ENCODE measurements at regions not wholly inside any gene's neighbourhood (a gene's known extent, or its start where the extent isn't known, plus 50 kb on each side); places are given as distances from the start of the nearest gene placed in this dataset.

DNA sequence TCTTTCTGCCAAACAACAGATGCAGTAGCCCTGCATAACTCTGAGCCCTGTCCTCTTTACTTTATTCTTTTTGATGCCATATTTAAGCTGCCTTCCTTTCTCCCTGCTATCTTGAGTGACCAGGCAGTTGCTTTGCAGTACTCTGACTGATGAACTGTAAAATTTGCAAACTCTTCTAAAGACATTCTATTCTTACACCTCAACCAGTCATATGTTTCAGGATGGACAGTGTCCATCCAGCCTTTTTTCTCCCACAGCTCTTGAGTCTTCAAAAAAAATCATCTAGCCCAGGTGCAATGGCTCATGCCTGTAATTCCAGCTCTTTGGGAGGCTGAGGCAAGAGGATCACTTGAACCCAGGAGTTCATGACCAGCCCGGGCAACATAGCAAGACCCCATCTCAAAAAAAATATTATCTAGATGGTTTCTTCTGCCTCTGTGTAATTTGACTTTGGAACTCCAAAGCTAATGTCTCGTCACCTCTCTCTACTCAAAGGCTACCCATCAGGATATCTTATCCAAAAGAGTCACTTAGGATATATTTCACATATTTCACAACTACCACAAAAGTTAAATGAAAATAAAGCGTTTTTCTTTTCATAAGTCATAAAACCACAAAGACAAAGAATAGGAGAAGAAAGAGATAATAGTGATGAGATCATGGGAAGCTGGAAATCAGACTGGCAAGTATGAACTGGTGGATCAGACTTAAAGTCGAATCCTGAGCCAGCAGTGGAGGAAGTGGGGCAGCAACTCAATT is 54.6 kb upstream of the IPO9 start:
- DNase-seq = no peak

- no peak for DNase-seq
These were observed 54.0 kb upstream of the IPO9 start for GRCh38 chr1:201774983-201775344.

DNA sequence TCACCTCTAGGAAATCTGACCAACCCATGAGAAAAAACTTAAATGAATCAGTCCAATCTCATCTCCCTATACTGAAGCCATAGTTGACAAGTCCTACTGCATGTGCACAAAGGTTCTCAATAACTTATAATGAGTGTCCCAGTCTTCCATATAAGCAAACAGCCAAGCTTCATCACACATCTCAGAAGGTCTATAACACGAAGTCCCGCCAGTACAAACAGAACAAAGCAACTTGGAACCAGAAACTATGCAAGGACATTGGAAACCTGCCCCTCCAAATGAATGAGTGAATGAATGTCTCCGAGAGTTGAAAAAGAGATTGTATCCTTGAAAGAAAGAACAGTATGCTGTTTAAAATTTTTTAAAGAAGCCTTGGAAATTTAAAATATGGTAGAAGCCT is 53.6 kb upstream of the IPO9 start:
- no peak for DNase-seq

DNA sequence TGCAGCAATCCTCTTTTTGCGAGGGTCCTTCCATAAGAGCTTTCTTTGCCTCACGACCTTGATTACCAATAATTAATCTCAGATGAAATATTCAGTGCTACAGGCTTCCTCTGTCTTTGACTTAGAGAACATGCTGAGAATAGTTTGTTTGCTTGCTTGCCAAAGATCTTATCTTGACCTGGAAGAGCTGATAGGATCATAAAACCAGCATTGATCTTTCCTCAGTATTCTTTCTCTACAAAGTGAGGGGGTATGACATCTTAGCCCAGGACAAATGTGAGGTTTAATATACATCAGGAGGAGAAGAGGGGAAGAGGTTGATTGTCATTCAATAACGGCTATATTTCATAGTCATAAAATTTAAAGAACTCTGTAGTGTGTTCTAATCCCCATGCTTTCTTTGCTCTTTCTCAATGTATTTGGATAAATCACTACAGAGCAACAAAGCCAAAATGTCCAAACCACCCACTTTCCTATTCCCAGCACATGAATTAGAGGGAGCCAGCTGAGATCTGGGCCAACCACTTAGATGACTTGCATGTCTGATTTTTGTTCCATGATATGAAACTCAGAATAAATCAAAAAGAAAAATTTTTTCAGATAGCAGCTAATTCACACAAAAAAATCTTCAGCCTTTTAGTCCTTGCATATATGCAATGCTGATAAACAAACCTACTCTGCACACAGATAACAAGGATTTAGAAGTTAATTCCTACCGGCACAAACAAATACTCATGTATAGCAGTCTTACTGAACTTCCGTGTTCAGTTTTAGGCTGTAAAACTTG is 50.5 kb upstream of the IPO9 start:
- DNase-seq = no peak
